GM18909 (cell line): ENCODE measurements at regions not wholly inside any gene's neighbourhood (a gene's known extent, or its start where the extent isn't known, plus 50 kb on each side); places are given as distances from the start of the nearest gene placed in this dataset.
"Not testable (repeated sequence)": the region's sequence is repeated elsewhere in the genome, so short reads cannot be mapped to it uniquely, and the experiment has no call there.

Source experiments
- ATAC-seq: cut with Tn5 transposase; IDR thresholded peaks from one replicate; pipeline ENCODE4 v1.9.1; 2021; ENCODE audit warnings: mild to moderate bottlenecking; ENCODE audit not compliant: unreplicated experiment, poor library complexity

DNA sequence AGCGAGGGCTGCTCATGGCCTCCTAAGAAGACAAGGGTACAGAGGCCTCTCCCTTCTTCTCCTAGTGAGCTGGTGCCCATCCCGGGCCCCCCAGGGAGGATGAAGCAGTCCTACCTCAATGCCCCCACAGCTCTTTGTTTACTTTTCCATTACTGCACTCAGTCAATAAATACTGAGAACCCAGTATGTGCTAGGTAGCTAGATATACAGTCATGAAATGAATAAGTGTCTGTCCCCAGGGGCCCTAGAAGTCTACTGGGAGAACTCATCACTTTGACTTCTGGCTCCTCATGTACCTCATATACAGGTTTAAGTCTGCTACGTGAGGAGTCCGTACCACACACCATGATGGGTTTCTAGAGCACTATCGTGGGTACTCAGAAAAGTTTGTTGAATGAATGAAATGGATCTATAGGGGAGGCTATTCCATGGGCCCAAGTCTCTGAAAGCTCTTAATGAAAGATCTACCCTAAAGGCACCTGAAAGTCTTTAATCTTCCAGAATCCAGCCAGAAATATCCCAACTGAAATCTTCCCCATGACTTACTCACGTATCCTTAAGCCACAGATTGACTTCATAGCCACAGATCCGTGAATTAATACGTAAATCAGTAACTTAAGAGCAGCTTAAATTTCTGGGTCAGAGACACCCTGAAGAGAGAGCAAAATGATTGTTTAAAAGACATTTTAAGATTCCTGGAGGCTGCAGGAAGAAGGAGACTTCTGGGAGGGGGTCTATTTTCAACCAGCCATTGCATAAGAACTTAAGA is 51.6 kb upstream of the POMP start:
- no peak for ATAC-seq

- ATAC-seq, result no peak
Observed at GRCh38 chr13:28606466-28606865, 52.5 kb upstream of the POMP start.

GRCh38 chr13:28605147-28605546 is 53.8 kb upstream of the POMP start:
- not testable (repeated sequence) for ATAC-seq

- no peak for ATAC-seq
Observed at GRCh38 chr13:28603043-28603664, 55.8 kb upstream of the POMP start.

GRCh38 chr13:28602580-28602979 is 56.4 kb upstream of the POMP start:
- ATAC-seq, result no peak

DNA sequence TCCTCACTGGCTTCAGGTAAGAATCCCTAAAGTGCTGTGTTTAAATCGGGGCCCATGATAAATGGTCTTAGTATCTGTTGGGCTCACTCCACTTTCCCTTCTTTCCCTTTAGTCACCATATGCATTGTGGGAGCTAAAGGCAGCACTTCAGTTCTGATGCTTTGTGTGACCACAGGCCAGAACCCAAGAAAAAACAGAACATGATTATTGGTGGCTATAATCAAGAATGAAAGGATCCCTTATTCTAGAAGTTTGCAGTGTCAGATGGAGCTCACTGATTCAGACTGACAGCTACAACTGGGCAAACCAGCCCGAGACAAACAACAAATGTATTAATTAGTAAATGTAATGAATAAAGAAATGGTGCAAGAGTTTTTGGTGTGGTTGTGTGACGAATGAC is 57.3 kb upstream of the POMP start:
- ATAC-seq, result no peak

GRCh38 chr13:28597641-28598040 is 61.3 kb upstream of the POMP start:
- no peak for ATAC-seq

DNA sequence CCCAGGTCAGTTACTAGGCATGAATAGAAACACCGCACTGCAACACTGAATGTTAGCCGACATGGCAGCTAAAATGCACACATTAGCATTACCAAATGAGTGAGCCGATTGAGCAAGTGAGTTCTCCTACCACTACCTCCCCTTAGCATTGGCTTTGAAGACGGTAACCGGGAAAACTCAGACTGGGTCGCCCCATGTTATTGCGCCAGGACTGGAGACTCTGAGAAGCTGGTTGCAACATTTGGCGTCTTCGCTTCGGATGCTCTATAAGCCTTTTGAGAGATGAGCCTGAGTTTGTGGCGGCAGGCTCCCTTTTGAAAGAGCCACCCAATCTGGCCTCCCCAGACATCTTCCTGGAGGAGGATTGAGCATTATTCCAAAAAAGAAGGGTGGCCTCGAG is 68.5 kb upstream of the POMP start:
- no peak for ATAC-seq

GRCh38 chr13:28588296-28588695 is 70.6 kb upstream of the POMP start:
- ATAC-seq, result no peak

DNA sequence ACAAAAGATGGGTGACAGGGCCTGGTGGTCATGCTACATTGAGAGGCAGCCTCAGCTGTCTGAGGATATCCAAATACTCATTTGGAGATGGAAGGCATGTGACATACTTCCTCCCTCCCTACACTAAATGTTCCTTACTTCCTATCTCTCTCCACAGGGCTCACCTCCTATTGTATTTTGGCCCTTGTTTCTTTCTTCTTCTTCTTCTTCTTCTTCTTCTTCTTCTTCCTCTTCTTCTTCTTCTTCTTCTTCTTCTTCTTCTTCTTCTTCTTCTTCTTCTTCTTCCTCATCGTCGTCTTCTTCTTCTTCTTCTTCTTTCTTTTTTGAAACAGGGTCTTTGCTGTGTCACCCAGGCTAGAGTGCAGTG is 71.8 kb upstream of the POMP start:
- ATAC-seq, result no peak

- ATAC-seq, result no peak
Observed at GRCh38 chr13:28586439-28587173, 72.3 kb upstream of the POMP start.

GRCh38 chr13:28585561-28585960 is 73.4 kb upstream of the POMP start:
- ATAC-seq, result no peak

DNA sequence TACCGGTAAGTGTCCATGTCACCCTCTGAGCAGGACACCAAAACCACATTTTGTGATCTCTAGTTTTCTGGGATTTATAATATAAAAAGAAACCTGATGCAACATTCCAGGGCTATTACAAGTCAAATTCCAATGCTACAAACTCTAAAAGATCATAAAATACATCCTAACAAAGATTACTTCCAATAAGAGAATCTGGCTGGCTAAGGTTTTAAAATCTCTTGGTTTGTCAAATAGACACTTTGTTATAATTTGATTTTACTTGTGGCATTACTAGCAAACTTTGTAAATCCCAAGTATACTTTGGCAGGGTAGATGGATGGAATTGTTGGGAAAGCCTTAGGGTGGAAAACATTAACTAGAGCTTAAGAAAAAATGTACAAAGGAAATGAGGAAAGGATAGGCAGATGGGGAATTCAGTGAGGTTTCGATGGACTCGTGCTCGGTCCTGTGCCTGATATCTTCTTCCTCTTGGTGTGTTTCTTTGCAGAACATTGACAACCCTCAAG is 74.0 kb upstream of the POMP start:
- ATAC-seq, result no peak

- ATAC-seq, result no peak
Observed at GRCh38 chr13:28583651-28584091, 75.3 kb upstream of the POMP start.

DNA sequence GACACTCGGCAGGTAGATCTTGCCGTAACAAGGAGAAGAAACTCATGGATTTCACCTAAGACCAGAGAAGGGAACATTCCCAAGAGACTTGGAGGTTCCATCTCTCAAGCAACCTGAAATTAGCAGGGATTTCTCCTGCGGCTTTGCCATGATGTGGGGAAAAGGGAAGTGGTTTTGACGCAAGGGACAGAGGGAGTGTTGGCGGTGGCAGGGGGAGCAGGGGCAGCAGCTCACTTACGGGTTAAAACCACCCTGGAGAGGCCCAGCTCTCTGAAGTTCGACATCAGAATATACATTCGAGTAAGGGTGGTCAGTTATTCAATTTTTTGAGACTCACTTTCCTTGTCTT is 76.1 kb upstream of the POMP start:
- no peak for ATAC-seq

GRCh38 chr13:28582225-28582891 is 76.6 kb upstream of the POMP start:
- peak; percentile 54 for ATAC-seq

DNA sequence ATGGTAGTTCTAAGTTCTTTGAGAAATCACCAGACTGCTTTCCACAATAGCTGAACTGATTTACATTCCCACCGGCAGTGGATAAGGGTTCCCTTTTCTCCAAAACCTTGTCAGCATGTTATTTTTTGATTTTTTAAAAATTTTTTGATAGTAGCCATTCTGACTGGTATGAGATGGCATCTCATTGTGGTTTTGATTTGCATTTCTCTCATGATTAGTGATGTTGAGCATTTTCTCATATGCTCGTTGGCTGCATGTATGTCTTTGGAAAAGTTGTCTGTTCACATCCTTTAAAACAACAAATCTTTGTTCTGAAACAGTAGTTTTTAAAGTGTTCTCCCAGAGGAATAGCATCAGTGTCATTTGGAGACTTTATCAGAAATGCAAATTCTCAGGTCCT is 77.5 kb upstream of the POMP start:
- no peak for ATAC-seq

- no peak for ATAC-seq
Observed at GRCh38 chr13:28579736-28580135, 79.2 kb upstream of the POMP start.

DNA sequence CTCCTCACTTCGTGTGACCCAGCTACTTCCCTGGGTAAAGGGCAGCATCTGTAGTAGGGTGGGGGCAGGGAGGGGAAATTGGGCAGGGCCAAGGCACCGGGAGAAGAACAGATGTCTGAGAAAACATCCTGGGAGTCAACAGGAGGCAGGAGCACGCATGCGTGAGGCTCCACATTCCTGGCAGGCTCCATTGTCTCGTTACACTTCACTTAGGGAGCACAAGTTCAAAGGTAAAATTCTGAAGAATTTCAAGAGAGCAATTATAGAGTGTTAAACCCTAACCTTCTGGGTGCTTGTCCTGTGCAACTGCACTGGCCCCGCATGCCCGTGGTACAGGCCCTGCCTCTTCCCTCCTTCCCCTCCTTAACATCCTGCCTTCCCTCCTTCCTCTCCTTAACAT is 79.6 kb upstream of the POMP start:
- ATAC-seq, result no peak

GRCh38 chr13:28576067-28576466 is 81.1 kb upstream of the FLT1 start:
- no peak for ATAC-seq

GRCh38 chr13:28575200-28575599 is 80.3 kb upstream of the FLT1 start:
- no peak for ATAC-seq
